ENCODE measurements at regions not wholly inside any gene's neighbourhood (a gene's known extent, or its start where the extent isn't known, plus 50 kb on each side); places are given as distances from the start of the nearest gene placed in this dataset.

GRCh38 chr4:32025851-32026459, 1305.8 kb downstream of the PCDH7 start:
- no peak for TF ChIP-seq CTCF (IDR thresholded peaks at IDR 0.05)
- no peak for TF ChIP-seq ZFX (IDR thresholded peaks at IDR 0.05; ENCODE audit: borderline replicate concordance)

Measured in 22Rv1 (cell line).